ENCODE measurements at regions not wholly inside any gene's neighbourhood (a gene's known extent, or its start where the extent isn't known, plus 50 kb on each side); places are given as distances from the start of the nearest gene placed in this dataset.

GRCh38 chr6:96276856-96277255 is 244.8 kb upstream of the UFL1 start:
- no peak for TF ChIP-seq GATA2 (IDR thresholded peaks at IDR 0.05; ENCODE audit: low read depth, low read length)
- TF ChIP-seq GATA3 (IDR thresholded peaks at IDR 0.05; ENCODE audit: low read depth, low read length) = no peak

Measured in SH-SY5Y (cell line).